GM12865 (cell line): ENCODE measurements at regions not wholly inside any gene's neighbourhood (a gene's known extent, or its start where the extent isn't known, plus 50 kb on each side); places are given as distances from the start of the nearest gene placed in this dataset.
"Not testable (repeated sequence)": the region's sequence is repeated elsewhere in the genome, so short reads cannot be mapped to it uniquely, and the experiment has no call there.

Source experiments
- DNase-seq: peaks from one replicate; pipeline ENCODE4 v3.0.0; 2010; ENCODE audit warnings: low read depth
- H3K4me3 ChIP-seq: 2 replicates; pipeline ENCODE4 v1.5.1; 2011; ENCODE audit warnings: mild to moderate bottlenecking, low read depth, low read length, control low read depth
- TF ChIP-seq, protein P1 (sequence below): IDR thresholded peaks from 2 replicates; pipeline ENCODE4 v1.5.1; 2011; ENCODE audit warnings: low read length, control low read depth, low read depth, inconsistent platforms; ENCODE audit not compliant: insufficient read depth; ENCODE audit errors: missing control alignments

DNA sequence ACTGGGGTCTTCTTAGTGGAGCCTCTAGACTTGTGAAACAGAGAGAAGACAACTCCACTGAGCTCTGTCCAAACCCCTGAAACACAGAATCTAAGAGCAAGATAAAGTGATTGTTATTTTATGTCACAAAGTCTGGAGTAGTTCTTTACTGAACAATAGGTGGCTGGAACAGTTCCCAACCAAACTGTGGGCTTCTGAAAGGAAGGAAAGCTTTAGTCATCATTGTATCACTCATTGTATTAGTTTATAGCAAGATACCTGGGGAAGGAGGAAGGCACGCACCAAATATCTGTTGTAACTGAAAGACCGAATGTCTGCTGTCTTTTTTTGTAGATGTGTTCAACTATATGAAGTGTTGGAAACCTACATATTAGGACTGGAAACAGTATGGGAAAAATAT, 284.9 kb upstream of the TBX18 start:
- no peak for DNase-seq
- TF ChIP-seq, protein P1, sequence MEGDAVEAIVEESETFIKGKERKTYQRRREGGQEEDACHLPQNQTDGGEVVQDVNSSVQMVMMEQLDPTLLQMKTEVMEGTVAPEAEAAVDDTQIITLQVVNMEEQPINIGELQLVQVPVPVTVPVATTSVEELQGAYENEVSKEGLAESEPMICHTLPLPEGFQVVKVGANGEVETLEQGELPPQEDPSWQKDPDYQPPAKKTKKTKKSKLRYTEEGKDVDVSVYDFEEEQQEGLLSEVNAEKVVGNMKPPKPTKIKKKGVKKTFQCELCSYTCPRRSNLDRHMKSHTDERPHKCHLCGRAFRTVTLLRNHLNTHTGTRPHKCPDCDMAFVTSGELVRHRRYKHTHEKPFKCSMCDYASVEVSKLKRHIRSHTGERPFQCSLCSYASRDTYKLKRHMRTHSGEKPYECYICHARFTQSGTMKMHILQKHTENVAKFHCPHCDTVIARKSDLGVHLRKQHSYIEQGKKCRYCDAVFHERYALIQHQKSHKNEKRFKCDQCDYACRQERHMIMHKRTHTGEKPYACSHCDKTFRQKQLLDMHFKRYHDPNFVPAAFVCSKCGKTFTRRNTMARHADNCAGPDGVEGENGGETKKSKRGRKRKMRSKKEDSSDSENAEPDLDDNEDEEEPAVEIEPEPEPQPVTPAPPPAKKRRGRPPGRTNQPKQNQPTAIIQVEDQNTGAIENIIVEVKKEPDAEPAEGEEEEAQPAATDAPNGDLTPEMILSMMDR, result no peak
- H3K4me3 ChIP-seq, result no peak overlapping the region

DNA sequence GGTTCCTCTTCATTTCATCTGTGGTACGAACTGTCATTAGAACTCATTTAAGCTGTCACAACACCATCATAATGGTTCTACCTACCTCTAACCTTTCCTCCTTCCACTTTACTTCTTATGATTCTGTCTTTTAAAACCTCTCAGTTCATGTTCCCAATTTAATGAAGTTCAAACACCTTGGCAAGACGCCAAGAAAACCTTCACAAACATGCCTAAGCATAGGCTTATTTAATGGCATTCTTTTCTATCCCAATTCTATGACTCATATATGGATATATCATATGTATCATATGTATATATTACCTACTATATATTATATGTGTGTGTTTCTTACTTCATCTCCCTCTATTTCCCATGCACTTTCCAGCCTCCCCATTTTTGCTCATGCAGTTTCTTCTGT, 283.4 kb upstream of the TBX18 start:
- DNase-seq, result no peak
- TF ChIP-seq, protein P1, result no peak
- H3K4me3 ChIP-seq, result no peak overlapping the region

DNA sequence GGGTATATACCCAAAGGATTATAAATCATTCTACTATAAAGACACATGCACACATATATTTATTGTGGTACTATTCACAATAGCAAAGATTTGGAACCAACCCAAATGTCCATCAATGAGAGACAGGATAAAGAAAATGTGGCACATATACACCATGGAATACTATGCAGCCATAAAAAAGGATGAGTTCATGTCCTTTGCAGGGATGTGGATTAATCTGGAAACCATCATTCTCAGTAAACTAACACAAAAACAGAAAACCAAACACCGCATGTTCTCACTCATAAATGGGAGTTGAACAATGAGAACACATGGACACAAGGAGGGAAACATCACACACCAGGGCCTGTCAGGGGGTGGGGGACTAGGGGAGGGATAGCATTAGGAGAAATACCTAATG, 281.4 kb upstream of the TBX18 start:
- not testable (repeated sequence) for DNase-seq, H3K4me3 ChIP-seq

DNA sequence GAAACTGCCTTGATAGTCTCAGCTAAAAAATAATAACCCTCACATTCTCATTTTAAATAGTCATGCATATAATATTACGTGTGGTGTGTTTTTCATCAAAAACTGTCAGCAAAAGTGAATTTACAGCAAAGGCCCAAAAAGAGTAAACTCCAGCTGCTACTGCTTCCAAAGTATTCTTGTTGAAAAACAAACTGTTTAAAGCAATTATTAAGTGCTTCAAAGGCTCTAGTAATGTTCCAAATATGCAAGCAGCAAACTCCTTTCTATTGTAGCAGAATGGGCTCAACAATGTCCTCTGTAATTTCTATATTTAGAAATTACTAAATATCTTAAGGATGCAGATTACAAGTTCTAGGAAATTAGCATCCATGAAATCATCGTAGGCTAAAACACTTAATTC, 280.0 kb upstream of the TBX18 start:
- TF ChIP-seq, protein P1, result no peak
- no peak for DNase-seq
- no peak overlapping the region for H3K4me3 ChIP-seq

DNA sequence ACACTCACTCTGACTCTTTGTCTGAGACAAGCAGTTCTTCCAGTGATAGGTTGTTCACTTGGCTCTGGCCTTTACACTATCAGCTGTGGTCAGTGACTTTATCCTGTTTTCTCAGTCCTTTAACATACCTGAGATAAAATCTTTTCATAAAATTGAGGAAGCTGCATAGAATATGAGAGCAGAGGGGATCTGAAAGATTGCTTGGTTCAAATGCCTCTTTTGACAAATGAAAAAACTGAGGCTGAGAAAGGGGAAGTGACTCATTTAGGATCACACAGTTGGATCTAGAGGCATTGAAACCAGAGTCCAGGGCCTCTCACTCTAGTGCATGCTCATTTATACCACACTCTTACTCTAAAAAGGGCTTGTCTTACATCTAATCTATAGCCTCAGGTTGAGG, 277.0 kb upstream of the TBX18 start:
- no peak for DNase-seq
- TF ChIP-seq, protein P1, result no peak
- H3K4me3 ChIP-seq, result no peak overlapping the region

DNA sequence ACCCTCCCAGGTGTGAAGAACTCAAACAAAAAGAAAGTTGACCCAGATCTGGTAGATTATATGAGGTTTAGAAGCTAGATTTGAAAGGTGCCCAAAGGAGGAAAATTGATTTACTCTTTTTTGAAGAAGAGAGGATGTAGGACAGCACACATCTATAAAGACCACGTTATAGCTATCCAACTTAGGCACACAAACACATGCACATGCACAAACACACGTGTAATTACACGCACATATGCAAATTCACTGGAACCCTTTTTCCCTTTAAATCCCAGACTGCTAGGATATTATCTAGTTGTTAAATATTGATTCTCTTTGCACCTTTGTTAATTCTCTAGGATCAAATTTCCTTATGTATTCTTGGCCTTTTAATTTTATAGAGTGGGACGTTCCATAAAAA, 272.8 kb upstream of the TBX18 start:
- H3K4me3 ChIP-seq, result no peak overlapping the region
- DNase-seq, result no peak
- TF ChIP-seq, protein P1, result no peak

DNA sequence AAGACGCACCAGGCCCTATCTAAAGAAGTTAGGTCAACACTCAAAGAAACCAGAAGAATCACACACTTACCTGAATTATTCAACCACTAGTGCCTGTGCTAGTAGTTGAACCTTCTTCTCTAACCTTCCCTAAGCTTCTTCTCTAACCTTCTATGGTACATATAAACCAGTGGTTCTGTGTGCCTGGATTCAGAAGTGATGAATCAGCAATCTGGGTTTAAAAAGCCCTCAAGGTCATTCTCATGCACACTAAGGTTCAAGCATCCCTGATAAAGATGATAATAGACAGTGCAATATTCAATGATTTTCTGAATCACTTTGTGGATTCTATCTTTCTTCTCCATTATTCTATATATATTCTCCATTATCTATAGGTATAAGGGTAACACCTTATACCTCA, 271.4 kb upstream of the TBX18 start:
- no peak for DNase-seq
- H3K4me3 ChIP-seq, result no peak overlapping the region
- TF ChIP-seq, protein P1, result no peak

DNA sequence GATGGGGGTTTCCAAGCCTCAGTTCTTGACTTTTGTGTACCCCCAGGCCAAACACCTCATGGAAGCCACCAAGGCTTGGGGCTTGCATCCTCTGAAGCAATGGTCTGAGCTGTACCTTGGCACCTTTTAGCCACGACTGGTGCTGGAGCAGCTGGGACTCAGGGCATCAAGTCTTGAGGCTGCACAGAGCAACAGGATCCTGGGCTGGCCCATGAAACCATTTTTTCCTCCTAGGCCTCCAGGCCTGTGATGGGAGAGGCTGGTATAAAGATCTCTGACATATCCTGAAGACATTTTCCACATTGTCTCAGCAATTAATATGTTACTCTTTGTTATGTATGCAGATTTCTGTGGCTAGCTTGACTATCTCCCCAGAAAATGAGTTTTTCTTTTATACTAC, 269.1 kb upstream of the TBX18 start:
- no peak for DNase-seq
- H3K4me3 ChIP-seq, result no peak overlapping the region
- TF ChIP-seq, protein P1, result no peak
